PC-3 (cell line): ENCODE measurements at regions not wholly inside any gene's neighbourhood (a gene's known extent, or its start where the extent isn't known, plus 50 kb on each side); places are given as distances from the start of the nearest gene placed in this dataset.

Experiments used
- ATAC-seq: fragments of 200-7000 bp; cut with Tn5 transposase; 2 replicates; pipeline ENCODE4 v1.9.1; 2020; ENCODE audit warnings: mild to moderate bottlenecking, moderate library complexity
- BruUV-seq: library from RNA; stranded (reverse); fragments of 400-500 nt; replicated peaks from 2 replicates; lab custom pipeline; 2021; lab: Mats Ljungman, UMichigan
- CTCF ChIA-PET: fragments of 300-600 bp; sonication (Branson Sonifier 250); formaldehyde crosslinking; loops from one replicate; lab custom pipeline; 2022; ENCODE audit warnings: antibody characterized with exemption; lab: Charles Lee
- POLR2A ChIA-PET: fragments of 300-600 bp; sonication (Branson Sonifier 250); formaldehyde crosslinking; loops from one replicate; lab custom pipeline; 2022; ENCODE audit warnings: antibody characterized with exemption; ENCODE audit not compliant: unreplicated experiment; lab: Charles Lee
- DNase-seq: peaks from one replicate; pipeline ENCODE4 v3.0.0-alpha.2; 2015
- H2AFZ ChIP-seq: fragments of 300-600 bp; sonication (generic); 2 replicates; pipeline ENCODE4 v1.6.0; 2016; ENCODE audit warnings: antibody characterized with exemption, low read length
- H3F3A ChIP-seq: fragments of 300-600 bp; sonication (generic); one replicate; pipeline ENCODE4 v1.6.0; 2017; ENCODE audit warnings: antibody characterized with exemption, low read length, control low read depth, mild to moderate bottlenecking; ENCODE audit not compliant: unreplicated experiment
- H3K27ac ChIP-seq: fragments of 300-600 bp; sonication (generic); 2 replicates; pipeline ENCODE4 v1.5.1; 2016; ENCODE audit warnings: mild to moderate bottlenecking, low read length
- H3K27me3 ChIP-seq: fragments of 300-600 bp; sonication (generic); 2 replicates; pipeline ENCODE4 v1.6.1; 2016; ENCODE audit warnings: low read length, mixed read lengths
- H3K36me3 ChIP-seq: fragments of 300-600 bp; sonication (generic); 2 replicates; pipeline ENCODE4 v1.6.1; 2016; ENCODE audit warnings: low read depth, mixed run types, low read length, mixed read lengths
- H3K4me1 ChIP-seq: fragments of 300-600 bp; sonication (generic); 2 replicates; pipeline ENCODE4 v1.5.1; 2016; ENCODE audit warnings: low read length; ENCODE audit not compliant: insufficient read depth
- H3K4me2 ChIP-seq: fragments of 300-600 bp; sonication (generic); 2 replicates; pipeline ENCODE4 v1.6.0; 2016; ENCODE audit warnings: low read length
- H3K4me3 ChIP-seq: fragments of 300-600 bp; sonication (generic); 2 replicates; pipeline ENCODE4 v1.5.1; 2016; ENCODE audit warnings: mild to moderate bottlenecking, low read length, mixed read lengths
- H3K79me2 ChIP-seq: fragments of 300-600 bp; sonication (generic); 2 replicates; pipeline ENCODE4 v1.6.1; 2017; ENCODE audit warnings: low read length, mixed read lengths
- H3K9ac ChIP-seq: fragments of 300-600 bp; sonication (generic); 2 replicates; pipeline ENCODE4 v1.6.0; 2016; ENCODE audit warnings: mild to moderate bottlenecking, low read length
- H3K9me2 ChIP-seq: fragments of 300-600 bp; sonication (generic); replicated peaks from 2 replicates; pipeline ENCODE4 v1.6.1; 2016; ENCODE audit warnings: mixed run types, low read length, mixed read lengths
- H3K9me3 ChIP-seq: fragments of 300-600 bp; sonication (generic); 2 replicates; pipeline ENCODE4 v1.6.1; 2016; ENCODE audit warnings: low read length, mixed read lengths
- H4K20me1 ChIP-seq: fragments of 300-600 bp; sonication (generic); 2 replicates; pipeline ENCODE4 v1.6.1; 2016; ENCODE audit warnings: low read length, mixed read lengths
- EZH2 ChIP-seq: fragments of 300-600 bp; sonication (generic); IDR thresholded peaks from one replicate; pipeline ENCODE4 v1.6.1; 2017; ENCODE audit warnings: antibody characterized with exemption, mild to moderate bottlenecking, low read length; ENCODE audit not compliant: unreplicated experiment
- EZH2phosphoT487 ChIP-seq: fragments of 300-600 bp; sonication (generic); IDR thresholded peaks from 2 replicates; pipeline ENCODE4 v1.6.1; 2018; ENCODE audit warnings: mild to moderate bottlenecking, antibody characterized with exemption, low read length, borderline replicate concordance
- intact Hi-C: fragments of 100-400 bp; cut with micrococcal nuclease; formaldehyde crosslinking; loops from 2 replicates; pipeline ENCODE4 v1.9.0; 2023
- TF ChIP-seq, protein P1 (sequence below): fragments of 300-600 bp; sonication (generic); conservative IDR thresholded peaks from 2 replicates; pipeline ENCODE4 v1.5.1; 2017; ENCODE audit warnings: antibody characterized with exemption, low read depth, mild to moderate bottlenecking, low read length

DNA sequence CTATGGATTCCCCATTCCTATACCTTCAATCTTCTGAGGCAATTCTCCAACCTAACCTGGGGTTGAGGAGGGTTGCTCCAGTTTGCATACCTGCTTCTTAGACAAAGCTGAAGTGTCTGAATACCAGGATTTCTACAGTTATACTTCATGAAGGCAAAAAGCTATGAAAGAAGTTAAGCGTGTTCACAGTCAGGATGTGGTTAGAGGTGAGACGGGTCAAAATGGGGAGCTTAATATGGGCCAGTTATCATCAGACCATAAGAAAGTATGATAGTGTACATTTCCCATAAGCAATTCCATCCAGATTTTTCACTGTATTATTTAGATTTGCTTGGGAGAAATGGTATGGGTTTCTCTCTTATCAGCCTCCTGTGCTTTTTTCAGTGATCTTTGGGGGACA, 156.9 kb upstream of the FER start:
- ATAC-seq (no peak), DNase-seq (no peak)
- BruUV-seq: no TSS peak
- TF ChIP-seq EZH2: no peak
- no peak for TF ChIP-seq EZH2phosphoT487
- TF ChIP-seq, protein P1, sequence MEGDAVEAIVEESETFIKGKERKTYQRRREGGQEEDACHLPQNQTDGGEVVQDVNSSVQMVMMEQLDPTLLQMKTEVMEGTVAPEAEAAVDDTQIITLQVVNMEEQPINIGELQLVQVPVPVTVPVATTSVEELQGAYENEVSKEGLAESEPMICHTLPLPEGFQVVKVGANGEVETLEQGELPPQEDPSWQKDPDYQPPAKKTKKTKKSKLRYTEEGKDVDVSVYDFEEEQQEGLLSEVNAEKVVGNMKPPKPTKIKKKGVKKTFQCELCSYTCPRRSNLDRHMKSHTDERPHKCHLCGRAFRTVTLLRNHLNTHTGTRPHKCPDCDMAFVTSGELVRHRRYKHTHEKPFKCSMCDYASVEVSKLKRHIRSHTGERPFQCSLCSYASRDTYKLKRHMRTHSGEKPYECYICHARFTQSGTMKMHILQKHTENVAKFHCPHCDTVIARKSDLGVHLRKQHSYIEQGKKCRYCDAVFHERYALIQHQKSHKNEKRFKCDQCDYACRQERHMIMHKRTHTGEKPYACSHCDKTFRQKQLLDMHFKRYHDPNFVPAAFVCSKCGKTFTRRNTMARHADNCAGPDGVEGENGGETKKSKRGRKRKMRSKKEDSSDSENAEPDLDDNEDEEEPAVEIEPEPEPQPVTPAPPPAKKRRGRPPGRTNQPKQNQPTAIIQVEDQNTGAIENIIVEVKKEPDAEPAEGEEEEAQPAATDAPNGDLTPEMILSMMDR: no peak
- Histone ChIP-seq H3K27me3 (no peaks in the 10 kb centered on the region), H3K36me3 (no peaks in the 10 kb centered on the region), H3K9me2 (no peaks in the 10 kb centered on the region), H2AFZ (no peak overlapping the region), H3K79me2 (no peaks in the 10 kb centered on the region), H3K9me3 (no peaks in the 10 kb centered on the region), H3F3A (no peaks in the 10 kb centered on the region), H3K4me3 (no peak overlapping the region), H3K9ac (no peak overlapping the region), H3K4me1 (peaks cover 9% of the 10 kb centered on the region; the same call in 1 of the 2 replicates), H3K27ac (no peak overlapping the region), H3K4me2 (no peak overlapping the region), H4K20me1 (no peaks in the 10 kb centered on the region)
- CTCF ChIA-PET: no interaction called here
- POLR2A ChIA-PET: no interaction called here
- intact Hi-C loops: no loop called here

DNA sequence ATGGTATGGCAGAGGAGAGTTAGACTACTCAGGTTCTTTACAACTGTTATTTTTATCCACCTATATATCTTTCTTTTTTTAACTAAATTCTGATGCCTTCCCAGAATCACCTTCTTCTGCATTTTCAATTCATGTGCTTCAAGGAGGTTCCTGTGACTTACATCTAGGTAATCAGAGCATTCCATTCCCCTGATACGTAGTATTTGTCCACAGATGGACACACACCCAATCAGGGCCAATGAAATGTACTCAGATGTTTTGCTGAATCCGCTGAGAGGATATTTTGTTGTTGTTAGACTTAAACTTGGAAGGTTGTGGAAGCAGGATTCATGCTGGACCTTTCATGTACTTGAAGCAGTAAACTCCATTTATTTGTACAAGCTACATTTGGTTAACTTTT, 159.4 kb upstream of the FER start:
- Histone ChIP-seq H3K9me3 (no peaks in the 10 kb centered on the region), H3K4me1 (peaks cover 9% of the 10 kb centered on the region; the same call in 1 of the 2 replicates), H3K27ac (no peak overlapping the region), H3K79me2 (no peaks in the 10 kb centered on the region), H3K36me3 (no peaks in the 10 kb centered on the region), H2AFZ (peak overlapping the region; percentile 6; the same call in 1 of the 2 replicates), H3F3A (no peaks in the 10 kb centered on the region), H3K4me3 (no peak overlapping the region), H3K9ac (no peak overlapping the region), H3K9me2 (no peaks in the 10 kb centered on the region), H3K27me3 (no peaks in the 10 kb centered on the region), H3K4me2 (no peak overlapping the region), H4K20me1 (no peaks in the 10 kb centered on the region)
- POLR2A ChIA-PET: no interaction called here
- intact Hi-C loops: no loop called here
- peak; percentile 83 for ATAC-seq
- CTCF ChIA-PET: no interaction called here
- DNase-seq: peak; percentile 71
- no TSS peak for BruUV-seq
- TF ChIP-seq EZH2phosphoT487 (no peak), EZH2 (no peak)
- TF ChIP-seq, protein P1: no peak

DNA sequence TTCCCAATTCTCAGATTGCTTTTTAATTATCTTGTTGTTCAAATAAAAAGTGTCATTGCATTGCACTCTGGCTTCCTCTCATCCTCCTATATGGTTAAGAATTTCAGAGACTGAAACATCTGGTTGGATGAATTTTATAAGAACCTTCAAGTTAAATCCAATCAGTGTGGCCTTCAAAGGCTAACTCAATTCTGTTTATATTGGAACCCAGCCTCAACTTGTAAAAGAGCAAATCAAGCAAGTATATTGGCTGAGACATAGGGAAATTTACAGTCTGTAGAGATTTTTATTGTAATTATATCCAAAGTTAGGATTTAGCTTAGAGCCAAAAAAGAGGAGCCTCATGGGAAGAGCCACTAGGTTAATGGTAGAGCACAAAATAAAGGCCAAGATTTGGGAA, 159.9 kb upstream of the FER start:
- Histone ChIP-seq H3K9ac (no peak overlapping the region), H3K9me2 (no peaks in the 10 kb centered on the region), H3F3A (no peaks in the 10 kb centered on the region), H3K4me2 (no peak overlapping the region), H3K79me2 (no peaks in the 10 kb centered on the region), H3K36me3 (no peaks in the 10 kb centered on the region), H3K27ac (no peak overlapping the region), H3K27me3 (no peaks in the 10 kb centered on the region), H4K20me1 (no peaks in the 10 kb centered on the region), H3K4me3 (no peak overlapping the region), H3K4me1 (peaks cover 9% of the 10 kb centered on the region; the same call in 1 of the 2 replicates), H2AFZ (no peak overlapping the region), H3K9me3 (no peaks in the 10 kb centered on the region)
- DNase-seq (no peak), ATAC-seq (peak; percentile 52)
- ChIA-PET POLR2A (no interaction called here), CTCF (no interaction called here)
- intact Hi-C loops: no loop called here
- no TSS peak for BruUV-seq
- TF ChIP-seq, protein P1: no peak
- TF ChIP-seq EZH2phosphoT487 (no peak), EZH2 (no peak)
